ENCODE measurements at regions not wholly inside any gene's neighbourhood (a gene's known extent, or its start where the extent isn't known, plus 50 kb on each side); places are given as distances from the start of the nearest gene placed in this dataset.

- TF ChIP-seq PATZ1 (CRISPR knock-in tag; IDR thresholded peaks at IDR 0.05; ENCODE audit: borderline replicate concordance) (no peak), TCF4 (CRISPR knock-in tag; IDR thresholded peaks at IDR 0.05; ENCODE audit: borderline replicate concordance) (no peak), SNAI2 (CRISPR knock-in tag; IDR thresholded peaks at IDR 0.05) (no peak), OSR1 (CRISPR knock-in tag; IDR thresholded peaks at IDR 0.05) (no peak), CSRNP3 (CRISPR knock-in tag; IDR thresholded peaks at IDR 0.05) (no peak), ZFP3 (CRISPR knock-in tag; IDR thresholded peaks at IDR 0.05) (no peak), ARNTL (CRISPR knock-in tag; IDR thresholded peaks at IDR 0.05; ENCODE audit: borderline replicate concordance, low read depth) (no peak), ZNF70 (CRISPR knock-in tag; IDR thresholded peaks at IDR 0.05) (no peak)
Observed at GRCh38 chr5:136638084-136638483, 272.7 kb upstream of the TRPC7 start.

Measured in SK-N-SH treated with all-trans-retinoic acid at 6 μM for 48 hours (cell line).